Immature natural killer cell (primary cell): ENCODE measurements at regions not wholly inside any gene's neighbourhood (a gene's known extent, or its start where the extent isn't known, plus 50 kb on each side); places are given as distances from the start of the nearest gene placed in this dataset.

Experiments
- DNase-seq, 3 donors: peaks; one replicate each; pipeline ENCODE4 v3.0.0; 2022; ENCODE audit warnings: mixed read lengths in 1 of 3
- H3K27ac Mint-ChIP-seq, 6 donors: one replicate each; pipeline ENCODE4 v1.8.0; 2020; ENCODE audit warnings: mixed read lengths in 6 of 6, mild to moderate bottlenecking in 5 of 6, inconsistent platforms in 4 of 6, moderate library complexity in 3 of 6
- H3K27me3 Mint-ChIP-seq, 3 donors: one replicate each; pipeline ENCODE4 v1.8.0; 2020 to 2021; ENCODE audit warnings: low read depth in 3 of 3, mild to moderate bottlenecking in 3 of 3, mixed read lengths in 3 of 3, moderate library complexity in 3 of 3, inconsistent platforms in 1 of 3
- H3K36me3 Mint-ChIP-seq, 3 donors: one replicate each; pipeline ENCODE4 v1.8.0; 2020; ENCODE audit warnings: mixed read lengths in 3 of 3, inconsistent platforms in 2 of 3, mild to moderate bottlenecking in 2 of 3
- H3K4me1 Mint-ChIP-seq, 2 donors: one replicate each; pipeline ENCODE4 v1.8.0; 2020; ENCODE audit warnings: inconsistent platforms in 2 of 2, mild to moderate bottlenecking in 2 of 2, mixed read lengths in 2 of 2, moderate library complexity in 1 of 2
- H3K4me3 Mint-ChIP-seq, 5 donors: one replicate each; pipeline ENCODE4 v1.8.0; 2020; ENCODE audit warnings: mild to moderate bottlenecking in 5 of 5, mixed read lengths in 5 of 5, inconsistent platforms in 3 of 5, moderate library complexity in 3 of 5
- H3K9me3 Mint-ChIP-seq, 6 donors: one replicate each; pipeline ENCODE4 v1.8.0; 2020; ENCODE audit warnings: mild to moderate bottlenecking in 6 of 6, mixed read lengths in 6 of 6, inconsistent platforms in 4 of 6, moderate library complexity in 3 of 6

- DNase-seq: no peak
- no peak overlapping the region for H3K27ac Mint-ChIP-seq
- H3K27me3 Mint-ChIP-seq: peaks cover 0 to 4% (median 2%) of the 10 kb centered on the region in 3 donors
- H3K36me3 Mint-ChIP-seq: no peaks in the 10 kb centered on the region
- no peak overlapping the region for H3K4me3 Mint-ChIP-seq
- H3K9me3 Mint-ChIP-seq: peaks cover 0 to 4% (median 0%) of the 10 kb centered on the region in 6 donors
- H3K4me1 Mint-ChIP-seq: no peaks in the 10 kb centered on the region
Measured at GRCh38 chr5:112014783-112015395, 257.9 kb upstream of the NREP start.

- Mint-ChIP-seq H3K36me3 (no peaks in the 10 kb centered on the region), H3K4me3 (no peak overlapping the region), H3K27ac (no peak overlapping the region), H3K4me1 (no peaks in the 10 kb centered on the region), H3K27me3 (peaks cover 0 to 4% (median 2%) of the 10 kb centered on the region in 3 donors), H3K9me3 (peaks cover 0 to 4% (median 0%) of the 10 kb centered on the region in 6 donors)
- DNase-seq: no peak
Measured at GRCh38 chr5:112013660-112014059, 256.7 kb upstream of the NREP start.

GRCh38 chr5:112012104-112012503, 255.1 kb upstream of the NREP start:
- Mint-ChIP-seq H3K4me1 (no peaks in the 10 kb centered on the region), H3K27ac (no peak overlapping the region), H3K4me3 (no peak overlapping the region), H3K36me3 (no peaks in the 10 kb centered on the region), H3K9me3 (peaks cover 0 to 4% (median 0%) of the 10 kb centered on the region in 6 donors), H3K27me3 (peaks cover 0 to 4% (median 2%) of the 10 kb centered on the region in 3 donors)
- DNase-seq: no peak

- H3K36me3 Mint-ChIP-seq: no peaks in the 10 kb centered on the region
- no peaks in the 10 kb centered on the region for H3K9me3 Mint-ChIP-seq
- peaks cover 0 to 4% (median 2%) of the 10 kb centered on the region in 3 donors for H3K27me3 Mint-ChIP-seq
- no peaks in the 10 kb centered on the region for H3K4me1 Mint-ChIP-seq
- no peak overlapping the region for H3K4me3 Mint-ChIP-seq
- no peak overlapping the region for H3K27ac Mint-ChIP-seq
- DNase-seq: no peak
Measured at GRCh38 chr5:112010475-112010874, 253.5 kb upstream of the NREP start.

GRCh38 chr5:112006721-112007120, 249.7 kb upstream of the NREP start:
- Mint-ChIP-seq H3K4me3 (no peak overlapping the region), H3K27ac (no peak overlapping the region), H3K27me3 (peaks cover 0 to 4% (median 2%) of the 10 kb centered on the region in 3 donors), H3K36me3 (no peaks in the 10 kb centered on the region), H3K9me3 (no peaks in the 10 kb centered on the region), H3K4me1 (no peaks in the 10 kb centered on the region)
- DNase-seq: no peak

- Mint-ChIP-seq H3K4me1 (no peaks in the 10 kb centered on the region), H3K36me3 (no peaks in the 10 kb centered on the region), H3K9me3 (no peaks in the 10 kb centered on the region), H3K27ac (no peak overlapping the region), H3K27me3 (peaks cover 0 to 2% (median 0%) of the 10 kb centered on the region in 3 donors), H3K4me3 (no peak overlapping the region)
- no peak for DNase-seq
Measured at GRCh38 chr5:112005623-112005930, 248.6 kb upstream of the NREP start.

- Mint-ChIP-seq H3K9me3 (no peaks in the 10 kb centered on the region), H3K36me3 (no peaks in the 10 kb centered on the region), H3K27ac (no peak overlapping the region), H3K4me1 (no peaks in the 10 kb centered on the region), H3K4me3 (no peak overlapping the region), H3K27me3 (peaks cover 0 to 2% (median 0%) of the 10 kb centered on the region in 3 donors)
- DNase-seq: no peak
Measured at GRCh38 chr5:112004867-112005622, 248.1 kb upstream of the NREP start.

- no peaks in the 10 kb centered on the region for H3K4me1 Mint-ChIP-seq
- DNase-seq: no peak
- H3K27ac Mint-ChIP-seq: no peak overlapping the region
- H3K9me3 Mint-ChIP-seq: peaks cover 0 to 2% (median 0%) of the 10 kb centered on the region in 6 donors
- no peak overlapping the region for H3K4me3 Mint-ChIP-seq
- H3K27me3 Mint-ChIP-seq: peaks cover 0 to 2% (median 2%) of the 10 kb centered on the region in 3 donors
- H3K36me3 Mint-ChIP-seq: no peaks in the 10 kb centered on the region
Measured at GRCh38 chr5:112002376-112002775, 245.4 kb upstream of the NREP start.

- peaks cover 0 to 2% (median 0%) of the 10 kb centered on the region in 6 donors for H3K9me3 Mint-ChIP-seq
- no peak overlapping the region for H3K27ac Mint-ChIP-seq
- H3K36me3 Mint-ChIP-seq: no peaks in the 10 kb centered on the region
- H3K4me1 Mint-ChIP-seq: no peaks in the 10 kb centered on the region
- DNase-seq: no peak
- H3K4me3 Mint-ChIP-seq: no peak overlapping the region
- H3K27me3 Mint-ChIP-seq: peaks cover 0 to 3% (median 2%) of the 10 kb centered on the region in 3 donors
Measured at GRCh38 chr5:111999286-111999685, 242.3 kb upstream of the NREP start.

- H3K27ac Mint-ChIP-seq: no peak overlapping the region
- H3K36me3 Mint-ChIP-seq: no peaks in the 10 kb centered on the region
- peaks cover 0 to 5% (median 2%) of the 10 kb centered on the region in 3 donors for H3K27me3 Mint-ChIP-seq
- no peak overlapping the region for H3K4me3 Mint-ChIP-seq
- no peak for DNase-seq
- H3K9me3 Mint-ChIP-seq: peaks cover 0 to 2% (median 0%) of the 10 kb centered on the region in 6 donors
- H3K4me1 Mint-ChIP-seq: no peaks in the 10 kb centered on the region
Measured at GRCh38 chr5:111998871-111999270, 241.9 kb upstream of the NREP start.

GRCh38 chr5:111997711-111998110, 240.7 kb upstream of the NREP start:
- Mint-ChIP-seq H3K4me3 (no peak overlapping the region), H3K36me3 (no peaks in the 10 kb centered on the region), H3K4me1 (no peaks in the 10 kb centered on the region), H3K27ac (no peak overlapping the region), H3K27me3 (peaks cover 0 to 9% (median 2%) of the 10 kb centered on the region in 3 donors), H3K9me3 (peaks cover 0 to 5% (median 0%) of the 10 kb centered on the region in 6 donors)
- DNase-seq: no peak

GRCh38 chr5:111997308-111997707, 240.3 kb upstream of the NREP start:
- Mint-ChIP-seq H3K9me3 (peaks cover 0 to 6% (median 0%) of the 10 kb centered on the region in 6 donors), H3K36me3 (no peaks in the 10 kb centered on the region), H3K27ac (no peak overlapping the region), H3K27me3 (peaks cover 0 to 9% (median 2%) of the 10 kb centered on the region in 3 donors), H3K4me3 (no peak overlapping the region), H3K4me1 (no peaks in the 10 kb centered on the region)
- DNase-seq: no peak

- Mint-ChIP-seq H3K9me3 (peaks cover 0 to 6% (median 0%) of the 10 kb centered on the region in 6 donors), H3K4me3 (no peak overlapping the region), H3K4me1 (no peaks in the 10 kb centered on the region), H3K27me3 (peaks cover 0 to 9% (median 2%) of the 10 kb centered on the region in 3 donors), H3K27ac (no peak overlapping the region), H3K36me3 (no peaks in the 10 kb centered on the region)
- DNase-seq: no peak
Measured at GRCh38 chr5:111996574-111996973, 239.6 kb upstream of the NREP start.

- no peak overlapping the region for H3K4me3 Mint-ChIP-seq
- H3K4me1 Mint-ChIP-seq: no peaks in the 10 kb centered on the region
- no peak overlapping the region for H3K27ac Mint-ChIP-seq
- H3K27me3 Mint-ChIP-seq: peaks cover 0 to 9% (median 2%) of the 10 kb centered on the region in 3 donors
- DNase-seq: no peak
- peaks cover 0 to 6% (median 0%) of the 10 kb centered on the region in 6 donors for H3K9me3 Mint-ChIP-seq
- H3K36me3 Mint-ChIP-seq: no peaks in the 10 kb centered on the region
Measured at GRCh38 chr5:111995701-111996100, 238.7 kb upstream of the NREP start.
